ENCODE measurements at regions not wholly inside any gene's neighbourhood (a gene's known extent, or its start where the extent isn't known, plus 50 kb on each side); places are given as distances from the start of the nearest gene placed in this dataset.

GRCh38 chr2:51404226-51404625, 372.3 kb upstream of the NRXN1 start:
- TF ChIP-seq, protein P1, sequence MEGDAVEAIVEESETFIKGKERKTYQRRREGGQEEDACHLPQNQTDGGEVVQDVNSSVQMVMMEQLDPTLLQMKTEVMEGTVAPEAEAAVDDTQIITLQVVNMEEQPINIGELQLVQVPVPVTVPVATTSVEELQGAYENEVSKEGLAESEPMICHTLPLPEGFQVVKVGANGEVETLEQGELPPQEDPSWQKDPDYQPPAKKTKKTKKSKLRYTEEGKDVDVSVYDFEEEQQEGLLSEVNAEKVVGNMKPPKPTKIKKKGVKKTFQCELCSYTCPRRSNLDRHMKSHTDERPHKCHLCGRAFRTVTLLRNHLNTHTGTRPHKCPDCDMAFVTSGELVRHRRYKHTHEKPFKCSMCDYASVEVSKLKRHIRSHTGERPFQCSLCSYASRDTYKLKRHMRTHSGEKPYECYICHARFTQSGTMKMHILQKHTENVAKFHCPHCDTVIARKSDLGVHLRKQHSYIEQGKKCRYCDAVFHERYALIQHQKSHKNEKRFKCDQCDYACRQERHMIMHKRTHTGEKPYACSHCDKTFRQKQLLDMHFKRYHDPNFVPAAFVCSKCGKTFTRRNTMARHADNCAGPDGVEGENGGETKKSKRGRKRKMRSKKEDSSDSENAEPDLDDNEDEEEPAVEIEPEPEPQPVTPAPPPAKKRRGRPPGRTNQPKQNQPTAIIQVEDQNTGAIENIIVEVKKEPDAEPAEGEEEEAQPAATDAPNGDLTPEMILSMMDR (IDR thresholded peaks at IDR 0.05), result no peak
- TF ChIP-seq POLR2A (IDR thresholded peaks at IDR 0.05), result no peak
- TF ChIP-seq POLR2AphosphoS5 (IDR thresholded peaks at IDR 0.05), result no peak
